HS-27A (cell line): ENCODE measurements at regions not wholly inside any gene's neighbourhood (a gene's known extent, or its start where the extent isn't known, plus 50 kb on each side); places are given as distances from the start of the nearest gene placed in this dataset.
A peak's percentile ranks its signal among the peaks of the same experiment; 100 is the strongest.
"Not testable (repeated sequence)": the region's sequence is repeated elsewhere in the genome, so short reads cannot be mapped to it uniquely, and the experiment has no call there.

ENCODE experiments used
- DNase-seq: peaks from one replicate; pipeline ENCODE4 v3.0.0-alpha.2; 2012; ENCODE audit warnings: low read depth, missing footprints

GRCh38 chr3:75126556-75126955 lies 512.1 kb upstream of the CNTN3 start:
- DNase-seq: no peak

GRCh38 chr3:75129101-75129500 lies 514.6 kb upstream of the CNTN3 start:
- no peak for DNase-seq

- DNase-seq: no peak
Observed at GRCh38 chr3:75136100-75136897, 521.8 kb upstream of the CNTN3 start.

- no peak for DNase-seq
Observed at GRCh38 chr3:75138345-75138744, 523.9 kb upstream of the CNTN3 start.

GRCh38 chr3:75140904-75141615 lies 523.1 kb upstream of the FRG2C start:
- DNase-seq: no peak

GRCh38 chr3:75144406-75144805 lies 519.7 kb upstream of the FRG2C start:
- DNase-seq: no peak

GRCh38 chr3:75171630-75172230 lies 492.4 kb upstream of the FRG2C start:
- DNase-seq: no peak

- DNase-seq: no peak
Observed at GRCh38 chr3:75176937-75177336, 487.2 kb upstream of the FRG2C start.

- DNase-seq: no peak
Observed at GRCh38 chr3:75180235-75180944, 483.7 kb upstream of the FRG2C start.

- DNase-seq: no peak
Observed at GRCh38 chr3:75180945-75181298, 483.2 kb upstream of the FRG2C start.

- no peak for DNase-seq
Observed at GRCh38 chr3:75188962-75189361, 475.2 kb upstream of the FRG2C start.

- DNase-seq: peak; percentile 20
Observed at GRCh38 chr3:75192146-75192616, 471.9 kb upstream of the FRG2C start.

- DNase-seq: no peak
Observed at GRCh38 chr3:75193797-75194196, 470.3 kb upstream of the FRG2C start.

- not testable (repeated sequence) for DNase-seq
Observed at GRCh38 chr3:75214332-75214731, 449.8 kb upstream of the FRG2C start.

GRCh38 chr3:75218577-75218976 lies 445.6 kb upstream of the FRG2C start:
- DNase-seq: no peak

GRCh38 chr3:75220932-75221331 lies 443.2 kb upstream of the FRG2C start:
- no peak for DNase-seq

- no peak for DNase-seq
Observed at GRCh38 chr3:75224412-75224811, 439.7 kb upstream of the FRG2C start.

- DNase-seq: no peak
Observed at GRCh38 chr3:75232216-75232615, 431.9 kb upstream of the FRG2C start.

GRCh38 chr3:75235631-75236030 lies 428.5 kb upstream of the FRG2C start:
- DNase-seq: no peak

- no peak for DNase-seq
Observed at GRCh38 chr3:75237053-75237452, 427.1 kb upstream of the FRG2C start.

- no peak for DNase-seq
Observed at GRCh38 chr3:75237477-75237876, 426.7 kb upstream of the FRG2C start.

- not testable (repeated sequence) for DNase-seq
Observed at GRCh38 chr3:75241226-75241962, 422.7 kb upstream of the FRG2C start.
